ENCODE measurements at regions not wholly inside any gene's neighbourhood (a gene's known extent, or its start where the extent isn't known, plus 50 kb on each side); places are given as distances from the start of the nearest gene placed in this dataset.

DNA sequence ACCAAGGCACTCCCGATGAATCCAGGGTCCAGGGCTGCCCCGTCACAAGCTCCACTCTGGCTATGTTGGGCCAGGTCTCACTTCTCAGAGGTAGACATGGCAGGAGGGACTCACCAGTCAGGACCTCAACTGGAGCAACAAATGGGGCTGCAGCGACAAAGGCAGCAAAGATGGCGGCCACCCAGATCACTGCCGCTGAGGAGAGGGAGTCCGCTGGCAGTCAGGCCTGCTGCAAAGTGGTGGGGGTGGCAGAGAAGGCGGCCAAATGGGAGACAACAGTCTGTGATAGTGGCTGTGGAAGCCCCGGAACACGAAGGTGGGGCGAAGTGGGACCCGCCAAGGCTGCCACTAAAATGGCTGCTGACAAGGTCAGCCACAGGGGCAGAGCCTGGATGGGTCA lies 143.3 kb upstream of the RADX start:
- TF ChIP-seq, protein P1, sequence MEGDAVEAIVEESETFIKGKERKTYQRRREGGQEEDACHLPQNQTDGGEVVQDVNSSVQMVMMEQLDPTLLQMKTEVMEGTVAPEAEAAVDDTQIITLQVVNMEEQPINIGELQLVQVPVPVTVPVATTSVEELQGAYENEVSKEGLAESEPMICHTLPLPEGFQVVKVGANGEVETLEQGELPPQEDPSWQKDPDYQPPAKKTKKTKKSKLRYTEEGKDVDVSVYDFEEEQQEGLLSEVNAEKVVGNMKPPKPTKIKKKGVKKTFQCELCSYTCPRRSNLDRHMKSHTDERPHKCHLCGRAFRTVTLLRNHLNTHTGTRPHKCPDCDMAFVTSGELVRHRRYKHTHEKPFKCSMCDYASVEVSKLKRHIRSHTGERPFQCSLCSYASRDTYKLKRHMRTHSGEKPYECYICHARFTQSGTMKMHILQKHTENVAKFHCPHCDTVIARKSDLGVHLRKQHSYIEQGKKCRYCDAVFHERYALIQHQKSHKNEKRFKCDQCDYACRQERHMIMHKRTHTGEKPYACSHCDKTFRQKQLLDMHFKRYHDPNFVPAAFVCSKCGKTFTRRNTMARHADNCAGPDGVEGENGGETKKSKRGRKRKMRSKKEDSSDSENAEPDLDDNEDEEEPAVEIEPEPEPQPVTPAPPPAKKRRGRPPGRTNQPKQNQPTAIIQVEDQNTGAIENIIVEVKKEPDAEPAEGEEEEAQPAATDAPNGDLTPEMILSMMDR (IDR thresholded peaks at IDR 0.05; ENCODE audit: poor library complexity, severe bottlenecking): no peak
- TF ChIP-seq EP300 (conservative IDR thresholded peaks at IDR 0.05; ENCODE audit: poor library complexity, severe bottlenecking) (no peak), MXI1 (conservative IDR thresholded peaks at IDR 0.05; ENCODE audit: poor library complexity, severe bottlenecking) (no peak)

Measured in neural cell (in vitro differentiated cells).